HG03108 (cell line): ENCODE measurements at regions not wholly inside any gene's neighbourhood (a gene's known extent, or its start where the extent isn't known, plus 50 kb on each side); places are given as distances from the start of the nearest gene placed in this dataset.
"Not testable (repeated sequence)": the region's sequence is repeated elsewhere in the genome, so short reads cannot be mapped to it uniquely, and the experiment has no call there.

Experiments
- ATAC-seq: cut with Tn5 transposase; IDR thresholded peaks from one replicate; pipeline ENCODE4 v1.9.1; 2021; ENCODE audit warnings: moderate library complexity; ENCODE audit not compliant: unreplicated experiment

DNA sequence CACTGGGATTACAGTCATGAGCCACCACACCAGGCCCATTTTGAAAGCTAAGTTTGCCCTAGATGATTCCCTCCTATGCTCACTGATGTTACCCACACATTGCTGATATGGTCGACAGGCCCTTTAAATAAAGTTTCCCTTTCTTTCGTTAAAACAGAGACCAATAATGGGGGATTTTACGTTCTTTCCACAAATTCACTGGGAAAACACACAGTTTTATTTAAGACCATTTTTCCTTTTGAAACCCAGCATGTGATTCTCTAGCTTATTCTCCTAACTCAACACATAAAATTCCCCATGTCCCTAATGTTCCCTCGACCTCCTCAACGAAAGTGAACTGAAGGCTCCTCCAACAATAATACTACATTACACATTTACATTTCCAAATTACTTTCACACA is 223.2 kb downstream of the ANAPC1 start:
- ATAC-seq, result no peak

DNA sequence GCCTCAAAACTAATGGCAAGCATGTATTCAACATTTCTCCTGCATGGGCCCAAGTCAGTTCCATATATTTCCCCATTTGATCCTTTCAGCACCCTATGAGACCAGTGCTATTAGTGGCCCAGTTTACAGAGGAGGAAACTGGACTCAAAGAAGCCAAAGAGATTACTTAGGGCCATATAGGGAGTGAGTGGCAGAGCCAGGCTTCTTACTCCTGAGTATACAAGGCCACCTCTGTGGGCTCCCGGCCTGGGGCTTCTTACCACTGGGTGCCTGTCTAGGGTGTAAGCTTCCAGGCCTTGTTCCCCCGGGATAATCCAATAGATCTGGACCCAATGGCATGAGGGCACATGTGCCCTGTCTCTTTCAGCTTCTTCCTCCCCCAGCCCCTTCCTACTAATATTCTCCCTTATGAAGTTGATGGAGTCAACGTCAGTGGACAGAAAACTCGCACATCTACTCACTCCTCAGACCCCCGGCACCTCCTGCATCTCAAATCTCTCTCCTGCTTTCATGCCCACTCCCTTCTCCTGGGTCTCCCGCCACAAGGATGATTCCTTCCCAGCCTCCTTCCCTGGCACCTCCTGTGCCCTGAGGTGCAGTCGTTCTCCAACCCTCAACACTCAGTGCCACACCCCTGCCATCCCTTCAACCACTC is 222.6 kb downstream of the ANAPC1 start:
- ATAC-seq, result no peak

DNA sequence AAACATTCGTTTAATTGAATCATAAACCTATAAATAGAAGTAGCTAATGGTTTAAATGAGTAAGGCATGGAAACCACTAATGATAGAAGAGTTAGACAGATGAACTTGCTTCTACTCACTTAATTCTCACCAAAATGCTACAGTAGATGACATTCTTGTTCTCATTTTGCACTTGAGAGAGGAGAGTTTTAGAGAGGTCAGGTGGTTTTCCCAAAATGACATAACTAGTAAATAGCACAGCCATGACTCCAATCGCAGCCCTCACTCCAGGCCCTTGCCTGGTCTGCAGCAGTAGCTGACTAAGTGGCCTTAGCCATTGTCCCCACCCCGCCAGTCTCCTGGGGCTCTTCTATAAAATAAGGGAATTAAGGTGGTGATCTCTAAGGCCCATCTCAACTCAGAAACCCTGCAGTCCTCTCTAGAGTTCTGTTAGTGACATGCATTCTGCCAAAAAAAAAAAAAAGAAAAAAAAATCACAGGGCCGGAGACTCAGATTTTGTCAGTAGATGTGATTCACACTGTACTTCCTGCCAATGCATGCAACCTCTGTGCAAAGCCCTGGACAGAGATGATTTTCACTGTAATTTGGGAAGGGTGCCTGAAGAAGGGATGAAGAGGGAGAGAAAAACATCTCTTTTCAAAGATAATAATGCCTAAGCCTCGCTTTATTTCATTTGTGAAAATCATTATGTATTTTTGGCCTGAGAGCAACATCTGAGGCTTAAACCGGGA is 221.8 kb downstream of the ANAPC1 start:
- ATAC-seq, result no peak

DNA sequence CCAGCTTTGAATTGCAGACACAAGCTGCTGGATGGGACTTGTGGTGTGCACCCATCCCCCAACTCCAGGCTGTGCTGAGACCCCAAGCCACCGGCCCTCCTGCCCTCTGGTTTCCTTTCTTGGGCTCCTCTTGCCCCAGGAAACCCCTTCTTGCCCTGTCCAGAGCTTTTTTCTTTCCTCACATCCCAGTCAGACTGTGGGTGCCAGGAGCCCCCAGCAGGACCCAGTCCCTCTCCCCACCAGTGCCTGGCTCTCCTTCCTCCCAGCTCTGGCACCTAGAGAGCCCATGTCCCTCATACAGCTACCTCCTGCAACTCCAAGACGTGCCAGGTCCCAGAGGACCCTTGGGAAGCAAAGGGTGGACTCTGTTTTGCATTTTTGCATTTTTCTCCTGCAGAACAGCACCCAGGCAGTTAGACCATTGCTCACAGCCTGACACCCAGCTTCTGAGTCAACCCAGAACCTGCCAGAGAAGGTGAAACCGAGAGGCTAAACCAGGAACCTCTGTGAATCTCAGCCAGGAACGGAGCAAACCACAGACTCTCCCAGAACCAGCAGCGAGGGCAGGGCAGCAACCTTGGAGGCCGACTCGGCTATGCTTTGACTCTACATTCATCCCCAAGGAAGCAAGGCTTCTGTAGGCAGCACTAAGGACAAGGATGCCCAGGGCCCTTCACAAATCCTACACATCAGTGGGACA is 221.1 kb downstream of the ANAPC1 start:
- peak; percentile 86 for ATAC-seq

DNA sequence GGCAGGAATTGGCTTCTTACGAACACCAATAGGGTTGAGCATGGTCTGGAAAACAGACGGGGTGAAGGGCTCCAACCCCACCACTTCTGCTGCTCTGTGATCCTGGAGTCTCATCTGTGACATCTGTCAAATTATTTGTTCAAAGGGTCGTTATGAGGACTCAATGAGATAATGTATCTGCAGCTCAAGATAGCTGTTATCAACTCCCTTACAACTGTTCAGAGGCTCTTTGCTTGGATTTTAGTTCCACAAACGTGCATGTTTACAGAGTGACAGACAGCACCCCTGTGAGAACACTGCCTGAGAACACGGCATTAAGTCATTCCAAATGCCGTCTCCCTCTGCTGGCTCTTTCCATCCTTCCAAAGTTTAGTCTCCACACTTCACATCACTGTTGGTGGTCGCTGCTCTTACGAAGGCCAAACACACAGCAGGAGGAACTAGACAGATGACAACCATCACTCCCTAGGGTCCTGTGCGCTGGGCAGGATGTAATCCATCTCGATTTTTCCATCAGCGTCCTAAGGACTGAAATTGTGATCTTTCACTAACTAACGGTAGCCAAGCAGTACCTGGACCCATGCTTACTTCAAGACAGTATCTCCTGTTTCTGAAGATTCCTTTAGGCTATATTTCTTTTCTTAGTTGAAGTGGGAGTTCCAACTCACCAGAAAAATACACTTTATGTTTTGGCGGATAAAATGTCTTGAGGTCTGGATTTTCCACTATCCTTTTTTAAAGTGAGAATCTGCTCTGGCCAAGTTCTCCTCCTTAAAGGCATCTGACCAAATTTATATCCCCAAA is 220.3 kb downstream of the ANAPC1 start:
- ATAC-seq, result no peak

DNA sequence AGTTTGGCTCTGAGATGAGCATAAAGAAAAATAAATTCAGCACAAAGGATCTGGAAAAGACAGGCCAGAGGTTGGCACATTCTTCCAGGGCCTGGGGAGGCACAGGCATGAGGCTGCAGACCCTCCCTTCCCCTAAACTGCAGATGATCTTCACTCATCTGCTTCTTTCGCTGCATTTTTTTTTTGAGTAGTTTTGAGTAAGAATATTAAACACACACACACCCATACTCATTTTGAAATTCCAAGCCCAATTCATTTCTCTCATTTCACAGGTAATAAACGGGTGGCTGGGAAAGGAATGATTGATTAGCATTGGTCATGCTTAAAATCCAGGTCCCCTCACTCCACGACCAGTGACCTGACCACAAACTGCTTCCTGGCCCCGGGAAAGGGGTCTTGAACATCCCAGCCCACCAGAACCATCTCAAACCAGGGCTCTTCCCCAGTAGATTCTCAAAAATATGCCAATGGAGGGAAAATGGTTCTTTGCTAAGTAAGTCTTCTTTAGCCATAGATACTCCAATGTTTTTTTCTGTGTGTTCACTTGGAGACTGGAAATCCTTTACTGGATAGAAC is 219.6 kb downstream of the ANAPC1 start:
- no peak for ATAC-seq

DNA sequence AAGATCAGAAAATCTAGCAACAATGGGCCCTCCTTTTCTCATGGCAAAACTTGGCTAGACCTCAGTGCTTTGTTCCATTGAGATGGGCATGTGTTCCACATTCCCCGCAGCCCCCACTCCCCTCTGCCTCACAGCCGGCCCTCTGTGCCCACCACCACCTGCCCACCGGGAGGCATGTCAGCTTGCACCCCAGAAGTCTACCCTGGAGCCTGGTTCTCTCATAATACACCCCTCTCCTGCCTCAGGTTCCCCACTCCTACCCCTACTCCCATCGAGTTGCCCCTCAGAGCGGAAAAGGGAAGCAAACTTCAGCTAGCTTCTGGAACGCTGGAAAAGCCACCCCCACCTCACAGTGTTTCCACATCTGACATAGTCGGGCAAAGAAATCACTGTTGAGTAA is 219.0 kb downstream of the ANAPC1 start:
- ATAC-seq, result no peak

DNA sequence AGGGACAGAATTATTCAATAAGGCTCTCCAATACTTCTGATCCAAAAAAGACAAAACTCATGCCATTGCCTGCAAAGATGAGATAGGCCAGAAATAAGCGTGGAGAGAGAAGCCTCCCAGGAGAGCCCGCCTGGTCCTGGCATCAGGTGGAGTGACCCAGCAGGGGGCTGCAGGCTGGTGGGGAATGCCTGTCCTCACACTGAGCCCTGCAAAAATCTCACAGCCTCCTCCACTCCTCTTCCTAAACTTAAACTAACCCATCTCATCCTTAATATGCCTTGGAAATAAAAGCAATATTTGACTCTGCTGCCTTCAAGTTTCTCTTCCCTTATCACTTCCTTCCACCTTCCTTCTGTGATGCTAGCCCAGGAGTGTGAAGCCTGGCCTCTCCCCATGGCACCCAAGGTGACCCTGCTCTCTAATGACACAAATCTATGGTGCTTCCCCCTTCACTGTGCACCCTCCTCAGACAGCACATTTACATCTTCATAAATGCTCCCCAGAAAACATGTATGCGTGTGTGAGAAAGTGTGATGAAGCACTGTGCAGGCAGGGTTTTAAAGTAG is 218.4 kb downstream of the ANAPC1 start:
- ATAC-seq, result no peak

DNA sequence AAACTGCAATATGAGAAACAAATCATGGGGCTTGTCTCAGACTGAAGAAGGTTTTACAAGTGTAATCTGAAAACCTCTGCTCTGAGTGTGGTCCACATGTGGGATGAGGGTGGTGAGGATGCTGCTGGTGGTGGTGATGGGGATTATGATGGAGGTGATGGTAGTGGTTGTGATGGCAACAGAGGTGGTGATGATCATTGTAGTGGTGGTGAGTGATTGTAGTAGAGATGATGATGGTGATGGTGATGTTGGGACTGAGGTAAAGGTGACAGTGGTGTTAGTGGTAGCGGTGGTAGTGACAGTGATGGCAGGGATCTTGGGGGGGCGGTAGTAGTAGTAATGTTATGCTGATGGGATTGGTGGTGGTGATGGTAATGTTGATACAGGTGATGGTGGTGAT is 217.8 kb downstream of the ANAPC1 start:
- no peak for ATAC-seq

DNA sequence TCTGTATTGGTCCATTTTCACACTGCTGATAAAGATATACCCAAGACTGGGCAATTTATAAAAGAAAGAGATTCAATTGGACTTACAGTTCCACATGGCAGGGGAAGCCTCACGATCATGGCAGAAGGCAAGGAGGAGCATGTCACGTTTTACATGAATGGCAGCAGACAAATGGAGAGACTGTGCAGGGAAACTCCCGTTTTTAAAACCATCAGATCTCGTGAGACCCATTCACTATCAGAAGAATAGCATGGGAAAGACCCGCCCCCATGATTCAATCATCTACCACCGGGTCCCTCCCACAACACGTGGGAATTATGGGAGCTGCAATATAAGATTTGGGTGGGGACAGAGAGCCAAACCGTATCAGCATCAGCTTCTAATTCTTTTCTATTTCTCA is 217.0 kb downstream of the ANAPC1 start:
- no peak for ATAC-seq

DNA sequence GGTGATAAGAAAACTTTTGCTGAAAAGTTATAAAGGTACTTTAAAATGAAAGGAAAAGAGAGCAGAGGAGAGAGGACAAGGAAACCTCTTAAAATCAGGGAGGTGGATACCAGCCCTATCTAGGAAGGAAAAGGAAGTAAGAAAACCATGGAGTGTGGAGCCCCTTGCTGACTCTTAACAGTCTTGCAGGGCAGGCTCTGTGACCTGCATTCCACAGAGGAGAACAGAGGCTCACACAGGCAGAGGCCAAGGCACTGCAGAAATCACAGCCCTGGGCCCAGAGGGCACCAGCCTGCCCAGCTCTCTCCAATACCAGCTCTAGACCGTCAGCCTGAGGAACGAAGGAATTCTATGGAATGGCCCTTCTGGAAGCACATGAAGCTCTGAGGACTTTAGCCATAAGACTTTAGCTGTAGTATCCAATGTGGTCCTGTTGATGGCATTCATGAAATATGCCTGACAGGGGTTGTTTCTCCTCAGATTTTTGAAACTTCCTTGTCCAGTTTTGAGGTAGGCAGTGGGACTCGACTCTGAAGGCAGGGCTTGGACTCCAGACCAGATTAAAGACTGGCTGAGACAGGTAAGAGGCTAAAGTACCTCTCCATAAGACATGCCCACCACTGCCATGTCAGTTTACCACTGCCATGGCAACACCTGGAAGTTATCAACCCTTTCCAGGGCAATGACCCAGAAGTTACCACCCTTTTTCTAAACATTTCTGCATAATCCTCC is 216.3 kb downstream of the ANAPC1 start:
- no peak for ATAC-seq

DNA sequence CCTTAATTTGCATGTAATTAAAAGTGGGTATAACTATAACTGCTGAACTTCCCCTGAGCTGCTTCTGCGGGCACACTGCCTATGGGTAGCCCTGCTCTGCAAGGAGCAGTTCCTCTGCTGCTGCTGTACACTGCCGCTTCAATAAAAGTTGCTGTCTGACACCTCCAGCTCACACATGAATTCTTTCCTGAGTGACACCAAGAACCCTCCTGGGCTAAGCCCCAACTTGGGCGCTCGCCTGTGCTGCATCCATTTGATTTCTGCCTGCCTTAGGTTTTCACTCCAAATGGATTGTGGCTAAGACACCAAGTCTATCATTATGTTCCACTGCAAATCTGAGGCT is 215.7 kb downstream of the ANAPC1 start:
- no peak for ATAC-seq

DNA sequence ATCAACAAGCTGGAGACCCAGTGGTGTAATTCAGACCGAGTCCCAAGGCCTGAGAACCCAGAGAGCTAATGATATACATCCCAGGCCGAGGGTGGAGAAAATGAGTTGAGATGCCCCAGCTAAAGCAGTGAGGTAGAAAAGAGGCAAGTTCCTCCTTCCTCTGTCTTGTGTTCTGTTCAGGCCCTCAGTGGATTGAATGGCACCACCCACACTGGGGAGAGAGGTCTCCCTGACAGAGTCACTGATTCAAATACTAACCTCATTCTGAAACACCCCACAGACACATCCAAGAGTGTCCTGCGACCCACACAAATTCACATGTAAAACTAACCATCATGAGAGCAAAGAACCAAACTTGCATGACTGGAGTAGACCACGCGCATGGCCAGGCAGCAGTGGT is 215.3 kb downstream of the ANAPC1 start:
- ATAC-seq, result no peak

DNA sequence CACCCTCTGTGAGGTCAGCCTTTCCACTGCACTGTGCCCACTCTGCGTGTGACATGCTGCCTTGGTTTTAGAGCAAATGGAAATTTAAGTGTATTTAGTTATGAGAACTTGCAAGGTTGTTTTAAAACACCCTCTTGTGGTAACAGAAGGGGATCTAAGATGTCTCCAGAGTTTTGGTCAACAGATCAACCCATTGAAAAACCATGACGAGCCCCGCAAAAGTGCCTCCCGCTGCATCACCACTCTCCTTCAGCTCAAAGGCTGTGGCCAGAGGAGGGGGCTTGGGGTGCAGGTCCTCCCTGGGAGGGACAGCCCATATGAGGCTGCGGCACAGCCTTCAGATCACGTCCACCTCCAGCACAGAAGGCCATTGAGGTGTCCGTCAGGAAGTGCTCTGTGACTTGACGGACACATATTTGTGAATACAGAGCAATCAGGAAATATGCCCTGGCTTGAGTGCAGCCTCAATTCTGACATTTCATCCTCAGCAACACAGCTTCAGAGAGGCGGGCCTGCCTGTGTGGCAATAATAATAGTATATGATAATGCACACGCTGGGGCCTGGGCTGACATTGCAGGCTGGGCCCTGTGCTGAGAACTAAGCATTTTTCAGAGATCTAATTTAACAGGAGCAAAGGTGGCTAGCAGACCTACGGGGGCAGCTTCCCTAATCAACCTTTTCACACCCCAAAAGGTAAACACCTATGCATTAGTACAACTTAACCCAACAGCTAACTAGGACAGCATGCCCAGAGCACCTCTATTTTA is 213.9 kb downstream of the ANAPC1 start:
- no peak for ATAC-seq

DNA sequence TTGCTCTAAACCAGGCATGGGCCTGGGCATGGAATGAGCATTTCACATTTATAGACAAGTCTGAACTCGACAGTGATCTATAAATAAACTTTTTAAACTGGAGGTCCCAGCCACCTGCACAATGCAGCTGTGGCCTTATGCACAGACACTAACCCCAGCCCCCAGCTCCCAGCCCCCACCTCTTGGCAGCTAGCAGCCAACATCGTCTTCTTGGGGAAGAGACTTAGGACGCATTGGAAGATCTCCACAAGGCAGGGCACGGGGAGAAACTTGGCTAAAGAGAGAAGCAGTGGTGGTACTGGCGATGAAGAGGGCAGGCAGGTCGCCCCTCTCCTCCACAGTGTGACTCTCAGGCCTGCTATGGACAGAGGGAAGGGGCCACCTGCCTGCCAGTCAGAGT is 213.2 kb downstream of the ANAPC1 start:
- ATAC-seq, result no peak

DNA sequence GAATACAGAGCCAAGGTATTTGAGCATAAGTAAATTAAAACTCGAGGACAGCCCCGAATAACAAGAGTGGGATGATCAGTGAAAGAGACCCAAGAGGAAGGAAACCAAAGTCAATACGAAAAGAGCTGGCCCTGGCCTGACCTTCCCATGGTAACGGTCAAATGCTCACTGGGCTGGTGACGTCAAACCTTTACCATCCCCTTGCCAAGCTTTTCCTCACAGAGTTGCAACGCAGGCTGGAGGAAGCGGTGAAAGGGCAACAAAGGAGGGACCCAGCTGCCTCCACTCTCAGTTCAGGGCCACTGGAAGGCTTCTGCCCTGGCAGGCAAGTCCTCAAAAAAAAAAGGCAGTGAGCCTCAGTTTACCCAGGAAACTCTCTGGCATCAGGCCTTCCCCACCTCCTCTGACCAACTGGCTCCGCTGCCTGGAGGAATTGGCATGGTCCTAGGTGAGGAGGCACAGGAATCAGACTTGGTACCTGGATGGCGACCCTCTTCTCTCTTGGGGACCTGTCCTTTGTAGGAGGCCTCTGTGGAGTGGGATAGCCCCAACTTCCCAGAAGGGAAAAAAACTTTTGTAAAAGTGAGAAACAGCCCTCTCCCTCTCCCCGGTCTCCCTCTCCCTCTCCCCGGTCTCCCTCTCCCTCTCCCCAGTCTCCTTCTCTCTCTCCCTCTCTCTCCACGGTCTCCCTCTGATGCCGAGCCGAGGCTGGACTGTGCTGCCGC is 212.4 kb downstream of the ANAPC1 start:
- ATAC-seq, result no peak

DNA sequence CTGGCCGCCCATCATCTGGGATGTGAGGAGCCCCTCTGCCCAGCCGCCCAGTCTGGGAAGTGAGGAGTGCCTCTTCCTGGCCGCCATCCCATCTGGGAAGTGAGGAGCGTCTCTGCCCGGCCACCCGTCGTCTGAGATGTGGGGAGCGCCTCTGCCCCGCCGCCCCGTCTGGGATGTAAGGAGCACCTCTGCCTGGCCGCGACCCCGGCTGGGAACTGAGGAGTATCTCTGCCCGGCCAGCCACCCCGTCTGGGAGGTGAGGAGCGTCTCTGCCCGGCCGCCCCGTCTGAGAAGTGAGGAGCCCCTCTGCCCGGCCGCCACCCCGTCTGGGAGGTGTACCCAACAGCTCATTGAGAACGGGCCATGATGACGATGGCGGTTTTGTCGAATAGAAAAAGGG is 211.4 kb downstream of the ANAPC1 start:
- not testable (repeated sequence) for ATAC-seq

DNA sequence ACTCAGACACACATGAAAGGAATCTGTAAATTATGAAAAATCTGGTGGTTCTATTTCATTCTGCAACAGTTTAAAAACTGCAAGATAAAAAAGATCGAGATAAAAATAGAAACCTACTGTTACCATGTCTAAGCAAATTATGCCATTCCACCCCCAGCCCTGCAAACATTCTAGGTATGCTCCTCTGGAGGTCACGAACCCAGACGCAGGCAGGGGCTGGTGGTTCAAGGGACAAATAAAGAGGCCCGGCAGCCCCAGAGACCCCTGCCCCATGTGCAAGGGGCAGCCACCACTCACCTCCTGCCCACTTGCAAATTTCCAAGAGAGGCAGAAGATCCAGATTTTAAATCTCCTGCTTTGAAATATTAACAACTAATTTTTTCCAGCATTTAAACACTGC is 210.5 kb downstream of the ANAPC1 start:
- ATAC-seq, result no peak
